HepG2 (cell line): ENCODE measurements at regions not wholly inside any gene's neighbourhood (a gene's known extent, or its start where the extent isn't known, plus 50 kb on each side); places are given as distances from the start of the nearest gene placed in this dataset.

ENCODE experiments used
- ATAC-seq: fragments of 200-7000 bp; cut with Tn5 transposase; 3 replicates; pipeline ENCODE4 v1.9.1; 2020; ENCODE audit warnings: mild to moderate bottlenecking, moderate library complexity
- BruUV-seq: library from RNA; stranded (reverse); fragments of 400-500 nt; replicated peaks from 2 replicates; lab custom pipeline; 2021; lab: Mats Ljungman, UMichigan
- CTCF ChIA-PET: fragments of 300-600 bp; formaldehyde crosslinking; extraction: SDS; loops from one replicate; lab custom pipeline; 2021; ENCODE audit warnings: low total read pairs, inconsistent platforms, low intra/inter-chr PET ratio; lab: Yijun Ruan, JAX
- POLR2A ChIA-PET: fragments of 350-600 bp; sonication (Branson Sonifier 250); formaldehyde crosslinking; loops from one replicate; lab custom pipeline; 2020; ENCODE audit warnings: antibody characterized with exemption, inconsistent platforms; lab: Yijun Ruan, JAX
- DNase-seq: peaks from one replicate; pipeline ENCODE4 v3.0.0-alpha.2; 2015; ENCODE audit warnings: low spot score
- FAIRE-seq: peaks from 3 replicates; lab custom pipeline; 2011; peaks lifted over from hg19 to GRCh38; lab: Jason Lieb, UNC
- H2AFZ ChIP-seq: one replicate; pipeline ENCODE4 v1.6.1; 2011; ENCODE audit warnings: low read length, inconsistent platforms
- H3K27ac ChIP-seq: fragments of 300-600 bp; 3 replicates; pipeline ENCODE4 v1.8.0; 2011; ENCODE audit warnings: mixed run types, mild to moderate bottlenecking, mixed read lengths, low read length, inconsistent platforms; ENCODE audit not compliant: insufficient read depth; ENCODE audit errors: extremely low read length
- H3K27me3 ChIP-seq, 2 experiments: fragments of 200-600 bp in 1 of 2; 2 replicates in 1 of 2; 3 replicates in 1 of 2; pipeline versions ENCODE4 v1.6.0 to v1.8.0; 2011; ENCODE audit warnings: low read length in 2 of 2, mild to moderate bottlenecking in 2 of 2, moderate library complexity in 2 of 2, inconsistent platforms in 1 of 2; ENCODE audit not compliant: insufficient read depth in 2 of 2, control insufficient read depth in 1 of 2
- H3K36me3 ChIP-seq, 2 experiments: fragments of 200-600 bp in 1 of 2; replicated peaks in 1 of 2; 2 replicates in 1 of 2; 3 replicates in 1 of 2; pipeline versions ENCODE4 v1.5.1 to v1.8.0; 2011; ENCODE audit warnings: low read length in 2 of 2, inconsistent platforms in 1 of 2; ENCODE audit not compliant: insufficient read depth in 2 of 2, control insufficient read depth in 1 of 2
- H3K4me1 ChIP-seq: 2 replicates; pipeline ENCODE4 v1.5.1; 2012; ENCODE audit warnings: low read length, inconsistent platforms; ENCODE audit not compliant: insufficient read depth
- H3K4me2 ChIP-seq: 2 replicates; pipeline ENCODE4 v1.6.0; 2011; ENCODE audit warnings: low read depth, low read length, inconsistent platforms
- H3K4me3 ChIP-seq, 3 experiments: fragments of 200-600 bp in 1 of 3; sonication (generic), shearing (Covaris generic) in 1 of 3; replicated peaks in 1 of 3; 2 replicates each; pipeline ENCODE4 v1.5.1; 2011 to 2016; ENCODE audit warnings: low read length in 3 of 3, inconsistent platforms in 2 of 3, low read depth in 2 of 3, mild to moderate bottlenecking in 2 of 3, control low read depth in 1 of 3, mixed read lengths in 1 of 3; ENCODE audit not compliant: insufficient read depth in 1 of 3
- H3K79me2 ChIP-seq: one replicate; pipeline ENCODE4 v1.6.1; 2011; ENCODE audit warnings: low read length, inconsistent platforms; ENCODE audit not compliant: insufficient read depth
- H3K9ac ChIP-seq: 2 replicates; pipeline ENCODE4 v1.6.0; 2011; ENCODE audit warnings: mild to moderate bottlenecking, low read depth, low read length, inconsistent platforms; ENCODE audit not compliant: insufficient read depth
- H3K9me3 ChIP-seq: 2 replicates; pipeline ENCODE4 v1.5.1; 2012; ENCODE audit warnings: mild to moderate bottlenecking, low read length
- H4K20me1 ChIP-seq: 2 replicates; pipeline ENCODE4 v1.6.0; 2011; ENCODE audit warnings: inconsistent platforms, mild to moderate bottlenecking, low read length, moderate library complexity; ENCODE audit not compliant: insufficient read depth
- ELF1 ChIP-seq: sonication (generic); formaldehyde crosslinking; IDR thresholded peaks from 2 replicates; pipeline ENCODE4 v1.4.0; 2020; ENCODE audit warnings: missing genetic modification reagents
- FOXK1 ChIP-seq: sonication (generic); formaldehyde crosslinking; IDR thresholded peaks from 2 replicates; pipeline ENCODE4 v1.4.0; 2020; ENCODE audit warnings: low read depth, missing genetic modification reagents, borderline replicate concordance
- HHEX ChIP-seq: IDR thresholded peaks from 2 replicates; pipeline ENCODE4 v1.6.1; 2016; ENCODE audit warnings: control low read depth
- KAT2B ChIP-seq: fragments of 150-350 bp; IDR thresholded peaks from 2 replicates; pipeline ENCODE4 v1.6.1; 2014; ENCODE audit warnings: low read depth, low read length, borderline replicate concordance
- MAZ ChIP-seq, 2 experiments: sonication (generic) in 1 of 2; formaldehyde crosslinking in 1 of 2; IDR thresholded peaks; 2 replicates each; pipeline versions ENCODE4 v1.5.0 to v1.6.1; 2012 to 2020; ENCODE audit warnings: low read depth in 2 of 2, mild to moderate bottlenecking in 2 of 2, borderline replicate concordance in 1 of 2, improper control_type of control experiment in 1 of 2, low read length in 1 of 2, missing genetic modification reagents in 1 of 2, moderate library complexity in 1 of 2
- MXI1 ChIP-seq: IDR thresholded peaks from 3 replicates; pipeline ENCODE4 v1.6.1; 2012; ENCODE audit warnings: low read depth, low read length, inconsistent platforms, borderline replicate concordance
- NBN ChIP-seq: fragments of 450-650 bp; conservative IDR thresholded peaks from 2 replicates; pipeline ENCODE4 v1.6.1; 2017
- RFX1 ChIP-seq: fragments of 450-650 bp; IDR thresholded peaks from 2 replicates; pipeline ENCODE4 v1.6.1; 2017
- TBL1XR1 ChIP-seq: fragments of 150-350 bp; IDR thresholded peaks from 2 replicates; pipeline ENCODE4 v1.6.1; 2014; ENCODE audit warnings: borderline replicate concordance, low read length; ENCODE audit not compliant: partially characterized antibody
- U2AF1 ChIP-seq: fragments of 200-400 bp; formaldehyde crosslinking; optimal IDR thresholded peaks from 2 replicates; pipeline ENCODE3; 2017; ENCODE audit warnings: mild to moderate bottlenecking, low read depth, low read length
- ZBTB8A ChIP-seq: sonication (generic); formaldehyde crosslinking; IDR thresholded peaks from 2 replicates; pipeline ENCODE4 v1.4.0; 2020; ENCODE audit warnings: mild to moderate bottlenecking, low read depth, missing genetic modification reagents, borderline replicate concordance
- ZC3H4 ChIP-seq: sonication (generic); formaldehyde crosslinking; IDR thresholded peaks from 2 replicates; pipeline ENCODE4 v1.4.0; 2020; ENCODE audit warnings: missing genetic modification reagents, borderline replicate concordance
- ZNF326 ChIP-seq: sonication (generic); formaldehyde crosslinking; IDR thresholded peaks from 2 replicates; pipeline ENCODE4 v1.4.0; 2020; ENCODE audit warnings: missing genetic modification reagents, borderline replicate concordance
- ZNF343 ChIP-seq: sonication (generic); formaldehyde crosslinking; IDR thresholded peaks from 2 replicates; pipeline ENCODE4 v1.4.0; 2020; ENCODE audit warnings: mild to moderate bottlenecking, missing genetic modification reagents
- ZSCAN25 ChIP-seq: sonication (generic); formaldehyde crosslinking; IDR thresholded peaks from 2 replicates; pipeline ENCODE4 v1.8.0; 2022; ENCODE audit warnings: mild to moderate bottlenecking, missing genetic modification reagents
- ZSCAN30 ChIP-seq: sonication (generic); formaldehyde crosslinking; IDR thresholded peaks from 2 replicates; pipeline ENCODE4 v1.5.0; 2020; ENCODE audit warnings: mild to moderate bottlenecking, missing genetic modification reagents
- WGBS: methylation state at CpG from one replicate; pipeline ENCODE4 v1.1.6; 2017; ENCODE audit warnings: low lambda C conversion rate; 5-methylcytosine and 5-hydroxymethylcytosine counted together
- in situ Hi-C: cut with HindIII; loops from 2 replicates; pipeline ENCODE4 v1.10.0; 2017; ENCODE audit warnings: low pct_unique_long_range_greater_than_20kb; ENCODE audit not compliant: extremely low pct_ligation_motif_present
- intact Hi-C: fragments of 100-400 bp; cut with micrococcal nuclease; formaldehyde crosslinking; loops from one replicate; pipeline ENCODE4 v1.10.0; 2022; ENCODE audit not compliant: unreplicated experiment
- TF ChIP-seq, protein P1 (sequence below): sonication (generic); formaldehyde crosslinking; IDR thresholded peaks from 2 replicates; pipeline ENCODE4 v1.4.0; 2020; ENCODE audit warnings: missing genetic modification reagents, borderline replicate concordance
- TF ChIP-seq, protein P2 (sequence below): sonication (generic); formaldehyde crosslinking; IDR thresholded peaks from 2 replicates; pipeline ENCODE4 v1.5.0; 2020; ENCODE audit warnings: missing genetic modification reagents
- TF ChIP-seq, protein P3 (sequence below): IDR thresholded peaks from 2 replicates; pipeline ENCODE4 v1.6.1; 2018; ENCODE audit warnings: missing genetic modification reagents, mild to moderate bottlenecking, missing compliant biosample characterization

DNA sequence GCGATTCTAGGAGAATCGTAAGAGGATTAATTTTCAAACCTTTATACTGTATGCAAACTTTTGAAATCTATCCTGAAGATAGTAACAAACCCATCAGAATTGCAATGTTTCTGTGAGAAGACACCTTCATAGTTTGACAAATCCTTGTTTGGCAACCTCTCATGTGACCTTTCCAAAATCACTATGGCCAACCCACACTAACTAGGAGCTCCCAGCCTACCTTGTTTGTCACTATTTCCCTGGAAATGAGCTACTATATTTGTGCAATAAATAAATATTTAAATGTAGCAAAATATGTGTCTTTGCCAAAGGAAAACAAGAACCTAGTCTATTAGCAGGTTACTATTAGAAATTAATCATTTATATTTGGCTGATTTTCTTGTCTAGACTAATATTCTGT is 173.7 kb downstream of the PPP1R2C start:
- WGBS: 38% methylated on average over 2 of the region's 2 CpGs
- no peak for FAIRE-seq

GRCh38 chrX:42603016-42603415 is 174.9 kb downstream of the PPP1R2C start:
- Histone ChIP-seq H3K36me3 (no peaks in the 10 kb centered on the region), H3K27me3 (no peaks in the 10 kb centered on the region), H3K4me1 (no peaks in the 10 kb centered on the region), H2AFZ (no peak overlapping the region), H4K20me1 (no peaks in the 10 kb centered on the region), H3K9me3 (no peaks in the 10 kb centered on the region), H3K27ac (no peak overlapping the region), H3K79me2 (no peaks in the 10 kb centered on the region), H3K9ac (no peak overlapping the region), H3K4me3 (no peak overlapping the region), H3K4me2 (no peak overlapping the region)
- no TSS peak for BruUV-seq
- intact Hi-C loops: no loop called here
- DNase-seq (no peak), FAIRE-seq (no peak), ATAC-seq (no peak)
- in situ Hi-C loops: no loop called here
- WGBS: 6% methylated on average over 2 of the region's 2 CpGs
- CTCF ChIA-PET: no interaction called here
- POLR2A ChIA-PET: no interaction called here
- TF ChIP-seq TBL1XR1: no peak
- peak; percentile 85 for TF ChIP-seq KAT2B
- TF ChIP-seq HHEX (CRISPR knock-in tag): no peak
- TF ChIP-seq MXI1: no peak
- no peak for TF ChIP-seq ZSCAN25
- TF ChIP-seq FOXK1: no peak
- TF ChIP-seq, protein P1, sequence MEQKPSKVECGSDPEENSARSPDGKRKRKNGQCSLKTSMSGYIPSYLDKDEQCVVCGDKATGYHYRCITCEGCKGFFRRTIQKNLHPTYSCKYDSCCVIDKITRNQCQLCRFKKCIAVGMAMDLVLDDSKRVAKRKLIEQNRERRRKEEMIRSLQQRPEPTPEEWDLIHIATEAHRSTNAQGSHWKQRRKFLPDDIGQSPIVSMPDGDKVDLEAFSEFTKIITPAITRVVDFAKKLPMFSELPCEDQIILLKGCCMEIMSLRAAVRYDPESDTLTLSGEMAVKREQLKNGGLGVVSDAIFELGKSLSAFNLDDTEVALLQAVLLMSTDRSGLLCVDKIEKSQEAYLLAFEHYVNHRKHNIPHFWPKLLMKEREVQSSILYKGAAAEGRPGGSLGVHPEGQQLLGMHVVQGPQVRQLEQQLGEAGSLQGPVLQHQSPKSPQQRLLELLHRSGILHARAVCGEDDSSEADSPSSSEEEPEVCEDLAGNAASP (CRISPR knock-in tag): no peak
- TF ChIP-seq ZNF343: no peak
- TF ChIP-seq ZBTB8A (CRISPR knock-in tag): no peak
- TF ChIP-seq ZC3H4 (CRISPR knock-in tag): no peak
- no peak for TF ChIP-seq ZSCAN30 (CRISPR knock-in tag)

More for the DNA sequence above, 173.7 kb downstream of the PPP1R2C start:
- DNase-seq (no peak), ATAC-seq (no peak)
- ChIA-PET CTCF (no interaction called here), POLR2A (no interaction called here)
- intact Hi-C loops (no loop called here), in situ Hi-C loops (no loop called here)
- Histone ChIP-seq H3K27ac (no peak overlapping the region), H3K4me3 (no peak overlapping the region), H2AFZ (no peak overlapping the region), H3K36me3 (no peaks in the 10 kb centered on the region), H3K4me1 (no peaks in the 10 kb centered on the region), H3K9ac (no peak overlapping the region), H3K27me3 (no peaks in the 10 kb centered on the region), H3K9me3 (no peaks in the 10 kb centered on the region)
- no TSS peak for BruUV-seq
- TF ChIP-seq NBN: no peak
- no peak for TF ChIP-seq ELF1
- TF ChIP-seq MAZ (IDR thresholded peaks at IDR 0.05; ENCODE audit: borderline replicate concordance, low read depth, low read length): no peak
- TF ChIP-seq MAZ (CRISPR knock-in tag; IDR thresholded peaks at IDR 0.05; ENCODE audit: low read depth): no peak
- no peak for TF ChIP-seq ZNF326 (CRISPR knock-in tag)
- TF ChIP-seq, protein P2, sequence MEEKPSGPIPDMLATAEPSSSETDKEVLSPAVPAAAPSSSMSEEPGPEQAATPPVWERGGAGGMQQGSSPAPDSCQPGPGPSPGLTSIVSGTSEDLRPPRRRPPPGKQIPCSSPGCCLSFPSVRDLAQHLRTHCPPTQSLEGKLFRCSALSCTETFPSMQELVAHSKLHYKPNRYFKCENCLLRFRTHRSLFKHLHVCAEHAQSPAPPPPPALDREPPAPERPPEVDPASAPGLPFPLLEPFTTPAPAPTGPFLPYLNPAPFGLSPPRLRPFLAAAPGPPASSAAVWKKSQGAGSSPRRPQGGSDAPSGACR (CRISPR knock-in tag): no peak
- TF ChIP-seq U2AF1: no peak
- TF ChIP-seq, protein P3, sequence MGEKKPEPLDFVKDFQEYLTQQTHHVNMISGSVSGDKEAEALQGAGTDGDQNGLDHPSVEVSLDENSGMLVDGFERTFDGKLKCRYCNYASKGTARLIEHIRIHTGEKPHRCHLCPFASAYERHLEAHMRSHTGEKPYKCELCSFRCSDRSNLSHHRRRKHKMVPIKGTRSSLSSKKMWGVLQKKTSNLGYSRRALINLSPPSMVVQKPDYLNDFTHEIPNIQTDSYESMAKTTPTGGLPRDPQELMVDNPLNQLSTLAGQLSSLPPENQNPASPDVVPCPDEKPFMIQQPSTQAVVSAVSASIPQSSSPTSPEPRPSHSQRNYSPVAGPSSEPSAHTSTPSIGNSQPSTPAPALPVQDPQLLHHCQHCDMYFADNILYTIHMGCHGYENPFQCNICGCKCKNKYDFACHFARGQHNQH (CRISPR knock-in tag): no peak
- TF ChIP-seq RFX1: no peak
- TF ChIP-seq, all 625 proteins: peak for 0
- no peaks in the 10 kb centered on the region for H4K20me1 ChIP-seq
- H3K79me2 ChIP-seq: no peaks in the 10 kb centered on the region
- H3K4me2 ChIP-seq: no peak overlapping the region
